Esophagus mucosa (tissue), 1 donor: ENCODE measurements at regions not wholly inside any gene's neighbourhood (a gene's known extent, or its start where the extent isn't known, plus 50 kb on each side); places are given as distances from the start of the nearest gene placed in this dataset.
"Not testable (repeated sequence)": the region's sequence is repeated elsewhere in the genome, so short reads cannot be mapped to it uniquely, and the experiment has no call there.

Source experiments
- ATAC-seq: fragments of 200-7000 bp; cut with Tn5 transposase; one replicate; pipeline ENCODE4 v1.9.1; 2020
- donor health status: DM: yes; HTN: yes; CAD: no.

DNA sequence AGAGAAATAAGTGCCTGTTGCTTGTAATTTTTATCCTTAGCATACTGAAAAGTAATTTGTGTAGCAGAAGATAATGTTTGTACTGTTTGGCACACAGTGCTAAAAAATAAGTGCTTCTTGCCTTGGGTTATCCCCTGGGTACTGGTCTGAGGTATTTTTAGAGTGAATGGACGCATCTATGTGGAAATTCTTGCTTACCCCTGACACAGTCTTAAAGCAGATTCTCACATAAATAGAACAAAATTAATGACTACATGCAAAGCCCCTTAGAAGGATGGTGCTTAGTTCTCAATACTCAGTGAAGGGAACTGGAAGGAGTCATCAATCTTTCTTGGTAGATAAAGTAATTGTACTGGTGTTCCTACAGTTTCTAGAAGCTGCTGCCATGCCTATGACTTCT lies 548.6 kb downstream of the ARL4A start:
- no peak for ATAC-seq

GRCh38 chr7:13240349-13240748 lies 552.9 kb downstream of the ARL4A start:
- ATAC-seq, result no peak

DNA sequence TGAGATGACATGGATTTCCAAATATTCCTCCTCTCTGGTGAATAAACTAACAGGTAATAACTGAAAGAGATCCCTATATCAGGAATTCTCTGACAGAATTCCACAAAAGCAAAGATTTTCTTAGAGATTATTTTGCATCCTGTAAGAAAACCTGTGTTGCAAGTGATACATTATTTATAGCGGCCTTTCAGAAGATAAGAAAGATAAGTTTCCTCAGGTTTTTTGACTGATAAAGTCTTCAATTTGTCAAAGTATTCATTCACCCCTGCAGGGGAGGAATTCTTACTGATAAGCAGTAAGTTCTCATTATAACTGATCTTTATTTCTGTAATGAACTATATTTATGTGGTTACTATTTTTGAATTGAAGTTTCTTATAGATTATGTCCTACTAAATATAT lies 554.0 kb downstream of the ARL4A start:
- no peak for ATAC-seq

DNA sequence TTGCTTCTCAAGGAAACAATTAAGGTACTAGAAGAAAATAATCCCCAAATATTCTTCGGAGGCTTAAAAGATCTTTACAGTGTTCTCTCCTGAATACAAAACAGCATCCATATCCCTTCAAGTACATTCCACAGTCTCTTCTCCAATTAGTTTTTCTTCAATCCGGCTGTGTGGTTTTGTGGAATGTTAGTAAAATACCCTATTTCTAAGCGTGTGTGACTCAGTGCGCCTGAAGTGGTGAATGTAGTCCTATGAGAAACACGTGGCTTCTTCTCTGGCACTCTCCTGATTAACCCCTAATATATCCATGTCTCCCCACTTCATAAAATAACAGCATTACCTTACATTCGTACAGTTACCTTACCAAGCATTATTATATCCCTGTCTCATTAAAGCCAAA lies 570.2 kb downstream of the ARL4A start:
- no peak for ATAC-seq

- no peak for ATAC-seq
Measured at GRCh38 chr7:13258386-13258785, 571.0 kb downstream of the ARL4A start.

GRCh38 chr7:13259930-13260329 lies 572.5 kb downstream of the ARL4A start:
- ATAC-seq, result no peak

DNA sequence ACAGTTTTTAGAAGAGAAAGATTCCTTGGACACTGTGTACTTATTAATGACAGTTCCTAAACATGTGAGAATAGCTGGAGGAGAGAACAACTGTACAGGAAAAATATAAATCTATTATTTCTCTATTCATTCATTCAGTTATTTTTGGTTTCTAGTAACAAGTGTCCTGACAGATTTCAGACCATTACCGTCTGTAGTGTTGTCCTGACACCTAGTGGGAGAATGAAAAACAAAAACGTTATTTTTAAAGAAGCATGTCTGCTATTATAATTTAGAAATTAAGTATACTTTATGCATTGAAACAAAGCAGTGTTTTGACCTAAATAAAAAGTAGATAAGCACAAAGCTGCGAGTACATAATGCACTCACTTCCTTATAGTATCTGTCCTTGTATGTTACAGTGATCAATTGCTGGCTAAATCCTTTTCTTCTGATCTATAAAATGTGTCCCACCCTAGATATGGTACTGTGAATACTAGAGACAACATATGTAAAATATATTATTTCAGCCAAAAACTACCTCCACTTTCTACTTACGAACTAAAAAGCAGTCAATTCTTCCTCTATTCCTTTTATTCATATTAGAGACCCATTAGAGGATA lies 575.6 kb downstream of the ARL4A start:
- peak; percentile 47 for ATAC-seq

DNA sequence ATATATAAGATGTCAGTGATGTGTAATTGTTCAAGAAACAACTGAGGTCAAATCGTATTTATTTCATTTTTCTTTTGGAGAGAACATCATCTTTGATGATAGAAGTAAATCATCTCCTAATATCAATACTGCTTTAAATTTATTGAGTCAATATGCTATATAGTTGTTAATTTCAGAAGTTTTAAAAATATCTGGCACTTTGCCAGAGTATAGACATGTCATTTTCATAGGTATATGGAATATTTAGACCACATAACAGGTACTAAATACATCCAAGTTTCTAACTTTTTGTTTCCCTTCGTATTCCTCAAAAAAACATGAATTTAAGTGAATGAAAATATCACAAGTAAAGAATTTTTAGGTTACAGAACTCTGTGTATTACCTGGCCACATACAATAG lies 577.8 kb downstream of the ARL4A start:
- no peak for ATAC-seq

GRCh38 chr7:13274205-13274604 lies 586.8 kb downstream of the ARL4A start:
- ATAC-seq, result not testable (repeated sequence)

DNA sequence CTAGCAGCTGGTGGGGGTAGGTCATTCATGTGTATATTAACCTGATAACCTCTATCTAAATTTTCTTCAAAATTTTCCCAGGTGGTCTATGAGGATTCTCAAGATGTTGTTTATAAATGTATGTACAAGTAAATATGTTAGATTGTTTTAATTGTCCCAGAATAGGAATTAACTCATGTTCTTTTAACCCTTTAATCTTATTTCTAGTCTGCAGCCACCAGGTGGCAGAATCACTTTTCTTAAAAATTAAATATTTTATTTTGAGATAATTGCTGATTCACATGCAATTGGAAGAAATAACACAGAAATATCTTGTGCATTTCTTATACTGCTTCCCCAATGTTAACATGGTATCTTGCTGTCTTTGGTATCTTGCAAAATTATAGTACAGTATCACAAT lies 589.5 kb downstream of the ARL4A start:
- ATAC-seq, result no peak

- ATAC-seq, result no peak
Measured at GRCh38 chr7:13278020-13278419, 590.6 kb downstream of the ARL4A start.

- ATAC-seq, result no peak
Measured at GRCh38 chr7:13279854-13280435, 592.5 kb downstream of the ARL4A start.

DNA sequence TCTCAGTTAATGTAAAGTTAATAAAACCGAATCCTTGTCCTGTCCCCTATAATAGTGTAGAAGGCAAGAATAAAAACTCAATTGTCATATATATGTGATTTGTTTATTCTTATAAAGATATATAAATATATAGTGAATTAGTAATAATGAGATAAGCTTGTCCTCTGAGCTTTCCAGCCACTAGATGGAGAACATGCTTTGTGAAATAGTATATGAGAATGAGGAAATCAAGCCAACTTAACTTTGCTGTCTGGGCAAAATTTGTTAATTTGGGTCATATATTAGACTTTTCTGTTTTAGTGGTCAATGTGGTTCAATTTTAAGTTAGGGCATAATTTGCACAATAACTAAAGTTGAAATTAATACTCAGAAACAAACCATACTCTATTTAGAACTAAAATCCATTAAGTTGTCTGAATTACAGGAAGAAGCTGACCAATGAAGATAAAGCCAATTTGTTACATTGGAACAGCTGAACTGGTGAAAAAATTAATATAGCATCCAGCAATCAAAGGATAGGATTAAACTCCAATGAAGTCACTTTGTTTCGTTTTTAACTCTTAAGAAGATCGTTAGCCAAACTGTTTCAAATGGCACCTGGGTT lies 595.0 kb downstream of the ARL4A start:
- no peak for ATAC-seq

GRCh38 chr7:13286916-13287315 lies 599.5 kb downstream of the ARL4A start:
- no peak for ATAC-seq

- ATAC-seq, result no peak
Measured at GRCh38 chr7:13288516-13288915, 601.1 kb downstream of the ARL4A start.

DNA sequence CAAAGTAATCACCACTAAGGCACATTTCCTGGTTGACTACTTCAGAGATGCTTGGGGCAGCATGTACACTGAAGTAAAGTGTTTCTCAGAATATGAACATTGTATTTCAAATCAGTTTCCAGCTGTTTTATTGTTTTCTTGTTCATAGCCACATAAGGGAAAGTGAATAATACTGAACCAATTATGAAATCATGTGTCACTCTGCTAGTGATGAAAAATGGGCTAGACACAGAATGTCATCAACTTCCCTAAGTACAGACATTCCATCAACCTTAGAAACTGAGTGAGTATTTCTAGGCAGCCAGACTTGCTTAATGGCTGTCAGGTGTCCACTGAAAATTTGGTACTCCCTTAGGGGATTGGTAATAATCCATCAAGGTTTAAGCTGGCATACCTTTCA lies 603.5 kb downstream of the ARL4A start:
- ATAC-seq, result no peak

- ATAC-seq, result no peak
Measured at GRCh38 chr7:13293264-13294002, 606.0 kb downstream of the ARL4A start.

DNA sequence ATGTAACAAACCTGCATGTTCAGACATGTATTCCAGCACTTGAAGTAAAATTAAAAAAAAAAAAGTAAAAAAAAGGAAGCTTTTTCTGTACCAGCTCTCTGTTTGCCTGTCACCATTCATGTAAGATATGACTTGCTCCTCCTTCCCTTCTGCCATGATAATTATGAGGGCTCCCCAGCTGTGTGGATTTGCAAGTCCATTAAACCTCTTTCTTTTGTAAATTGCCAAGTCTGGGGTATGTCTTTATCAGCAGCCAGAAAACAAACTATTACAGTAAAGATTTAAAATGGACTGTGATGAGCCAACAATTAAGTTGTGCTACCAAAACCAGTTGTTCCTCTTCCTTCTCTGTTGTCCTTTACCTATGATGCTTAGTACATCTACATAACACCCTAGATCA lies 619.6 kb downstream of the ARL4A start:
- no peak for ATAC-seq

GRCh38 chr7:13308423-13308822 lies 621.0 kb downstream of the ARL4A start:
- ATAC-seq, result no peak

- ATAC-seq, result no peak
Measured at GRCh38 chr7:13309535-13309934, 622.1 kb downstream of the ARL4A start.

GRCh38 chr7:13312307-13312706 lies 624.9 kb downstream of the ARL4A start:
- ATAC-seq, result no peak

DNA sequence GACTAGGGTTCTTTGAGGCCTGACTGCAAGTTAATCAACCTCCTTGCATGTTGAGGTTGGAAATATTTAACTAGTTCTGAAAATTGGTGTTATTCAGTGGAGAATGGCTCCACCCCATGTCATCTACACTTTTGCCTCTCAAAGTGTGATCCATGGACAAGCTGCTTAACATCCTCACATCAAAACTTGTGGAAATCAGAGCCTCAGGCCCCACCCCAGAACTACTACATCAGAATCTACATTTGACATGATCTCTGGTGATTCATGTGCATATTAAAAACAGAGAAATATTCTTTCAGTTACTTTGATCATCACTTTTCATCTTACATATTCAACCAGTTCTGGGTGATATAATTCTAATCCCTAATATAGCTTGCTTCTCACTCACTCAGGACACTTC lies 632.9 kb downstream of the ARL4A start:
- ATAC-seq, result no peak

GRCh38 chr7:13321316-13321715 lies 633.9 kb downstream of the ARL4A start:
- ATAC-seq, result no peak

GRCh38 chr7:13322126-13322525 lies 634.7 kb downstream of the ARL4A start:
- no peak for ATAC-seq
